IMR-90 (cell line): ENCODE measurements at regions not wholly inside any gene's neighbourhood (a gene's known extent, or its start where the extent isn't known, plus 50 kb on each side); places are given as distances from the start of the nearest gene placed in this dataset.

Source experiments
- ATAC-seq: fragments of 200-7000 bp; cut with Tn5 transposase; 2 replicates; pipeline ENCODE4 v1.9.1; 2020; ENCODE audit warnings: low read depth, mild to moderate bottlenecking, moderate library complexity
- BruUV-seq: library from RNA; stranded (reverse); fragments of 400-500 nt; replicated peaks from 2 replicates; lab custom pipeline; 2021; lab: Mats Ljungman, UMichigan
- CTCF ChIA-PET: fragments of 300-600 bp; formaldehyde crosslinking; extraction: SDS; loops from one replicate; lab custom pipeline; 2021; ENCODE audit warnings: antibody characterized with exemption; lab: Yijun Ruan, JAX
- POLR2A ChIA-PET: fragments of 300-600 bp; sonication (Branson Sonifier 250); formaldehyde crosslinking; loops from one replicate; lab custom pipeline; 2022; ENCODE audit warnings: antibody characterized with exemption; ENCODE audit not compliant: unreplicated experiment; lab: Charles Lee
- DNase-seq: peaks from one replicate; pipeline ENCODE4 v3.0.0; 2013
- H2AFZ ChIP-seq: replicated peaks from 2 replicates; pipeline ENCODE3; 2013; ENCODE audit warnings: low read length, mild to moderate bottlenecking; ENCODE audit not compliant: poor library complexity
- H2AK5ac ChIP-seq: 2 replicates; pipeline ENCODE4 v1.6.1; 2013; ENCODE audit warnings: low read depth, low read length, inconsistent platforms
- H2AK9ac ChIP-seq: replicated peaks from 2 replicates; pipeline ENCODE3; 2013; ENCODE audit warnings: mild to moderate bottlenecking, low read depth, low read length, moderate library complexity; ENCODE audit not compliant: poor library complexity
- H2BK120ac ChIP-seq: 2 replicates; pipeline ENCODE4 v1.6.1; 2013; ENCODE audit warnings: low read depth, low read length, inconsistent platforms
- H2BK15ac ChIP-seq: 3 replicates; pipeline ENCODE4 v1.6.1; 2013; ENCODE audit warnings: low read depth, low read length, inconsistent platforms
- H2BK20ac ChIP-seq: 2 replicates; pipeline ENCODE4 v1.6.1; 2013; ENCODE audit warnings: low read depth, mild to moderate bottlenecking, inconsistent platforms, low read length, moderate library complexity
- H2BK5ac ChIP-seq: 2 replicates; pipeline ENCODE4 v1.6.1; 2013; ENCODE audit warnings: mild to moderate bottlenecking, low read depth, low read length, inconsistent platforms; ENCODE audit not compliant: poor library complexity, severe bottlenecking
- H3K14ac ChIP-seq: replicated peaks from 2 replicates; pipeline ENCODE4 v1.6.1; 2013; ENCODE audit warnings: low read depth, low read length, inconsistent platforms
- H3K18ac ChIP-seq: 2 replicates; pipeline ENCODE4 v1.6.1; 2013; ENCODE audit warnings: low read depth, low read length, control low read depth
- H3K23ac ChIP-seq: 2 replicates; pipeline ENCODE4 v1.6.1; 2013; ENCODE audit warnings: low read depth, low read length, inconsistent platforms
- H3K27ac ChIP-seq: 2 replicates; pipeline ENCODE4 v1.5.1; 2013; ENCODE audit warnings: mild to moderate bottlenecking, control low read depth, low read length; ENCODE audit not compliant: insufficient read depth
- H3K27me3 ChIP-seq: 2 replicates; pipeline ENCODE4 v1.6.1; 2013; ENCODE audit warnings: low read length; ENCODE audit not compliant: control insufficient read depth, insufficient read depth
- H3K36me3 ChIP-seq: 2 replicates; pipeline ENCODE4 v1.6.1; 2013; ENCODE audit warnings: low read length, mixed read lengths; ENCODE audit not compliant: control insufficient read depth, insufficient read depth
- H3K4ac ChIP-seq: 2 replicates; pipeline ENCODE4 v1.6.1; 2013; ENCODE audit warnings: low read depth, low read length, inconsistent platforms
- H3K4me1 ChIP-seq: 2 replicates; pipeline ENCODE4 v1.6.1; 2013; ENCODE audit warnings: low read length, mixed read lengths; ENCODE audit not compliant: control insufficient read depth, insufficient read depth
- H3K4me2 ChIP-seq: 2 replicates; pipeline ENCODE4 v1.6.1; 2013; ENCODE audit warnings: low read depth, mild to moderate bottlenecking, control low read depth, low read length, moderate library complexity
- H3K4me3 ChIP-seq: 2 replicates; pipeline ENCODE4 v1.5.1; 2013; ENCODE audit warnings: low read depth, mild to moderate bottlenecking, control low read depth, low read length, moderate library complexity; ENCODE audit not compliant: insufficient read depth
- H3K56ac ChIP-seq: 2 replicates; pipeline ENCODE4 v1.6.1; 2013; ENCODE audit warnings: low read length, inconsistent platforms; ENCODE audit not compliant: insufficient read depth; ENCODE audit errors: extremely low read depth
- H3K79me1 ChIP-seq, 2 experiments: 2 replicates each; pipeline ENCODE4 v1.6.1; 2013; ENCODE audit warnings: low read length in 2 of 2, inconsistent platforms in 1 of 2, low read depth in 1 of 2
- H3K9ac ChIP-seq: 2 replicates; pipeline ENCODE4 v1.6.1; 2013; ENCODE audit warnings: low read depth, low read length, control low read depth
- H3K9me1 ChIP-seq: 2 replicates; pipeline ENCODE4 v1.6.1; 2013; ENCODE audit warnings: low read length, inconsistent platforms; ENCODE audit not compliant: insufficient read depth
- H3K9me3 ChIP-seq: 2 replicates; pipeline ENCODE4 v1.6.1; 2013; ENCODE audit warnings: low read length; ENCODE audit not compliant: control insufficient read depth, insufficient read depth
- H4K20me1 ChIP-seq: 2 replicates; pipeline ENCODE4 v1.6.1; 2013; ENCODE audit warnings: low read length, inconsistent platforms; ENCODE audit not compliant: insufficient read depth
- H4K5ac ChIP-seq: 2 replicates; pipeline ENCODE4 v1.6.1; 2013; ENCODE audit warnings: mild to moderate bottlenecking, low read depth, low read length, control low read depth
- H4K8ac ChIP-seq, 2 experiments: 2 replicates each; pipeline ENCODE4 v1.6.1; 2013; ENCODE audit warnings: low read depth in 2 of 2, low read length in 2 of 2, control low read depth in 1 of 2, inconsistent platforms in 1 of 2
- H4K91ac ChIP-seq: 2 replicates; pipeline ENCODE4 v1.6.1; 2013; ENCODE audit warnings: low read depth, low read length, inconsistent platforms; ENCODE audit not compliant: insufficient read depth
- CEBPB ChIP-seq: IDR thresholded peaks from 2 replicates; pipeline ENCODE4 v1.6.1; 2012; ENCODE audit warnings: low read depth, low read length, improper control_type of control experiment
- CHD1 ChIP-seq: IDR thresholded peaks from 2 replicates; pipeline ENCODE4 v1.6.1; 2012; ENCODE audit warnings: low read depth, low read length, improper control_type of control experiment
- CTCF ChIP-seq: conservative IDR thresholded peaks from 2 replicates; pipeline ENCODE4 v1.5.1; 2012; ENCODE audit warnings: mild to moderate bottlenecking, low read depth, low read length, improper control_type of control experiment
- MAFK ChIP-seq: IDR thresholded peaks from 2 replicates; pipeline ENCODE4 v1.6.1; 2012; ENCODE audit warnings: low read depth, low read length, improper control_type of control experiment
- MXI1 ChIP-seq: IDR thresholded peaks from 2 replicates; pipeline ENCODE4 v1.6.1; 2012; ENCODE audit warnings: low read depth, mild to moderate bottlenecking, low read length, moderate library complexity, borderline replicate concordance
- POLR2A ChIP-seq: IDR thresholded peaks from 2 replicates; pipeline ENCODE4 v1.6.1; 2012; ENCODE audit warnings: mild to moderate bottlenecking, low read depth, low read length
- WGBS, 2 experiments: methylation state at CpG; one replicate each; pipeline versions ENCODE4 v1.1.5 to v1.1.7; 2013; ENCODE audit warnings: missing lambda C conversion rate in 2 of 2; ENCODE audit not compliant: insufficient read length in 1 of 2; ENCODE audit errors: extremely low coverage in 2 of 2; 5-methylcytosine and 5-hydroxymethylcytosine counted together
- dilution Hi-C: fragments of 300-500 bp; cut with HindIII; formaldehyde crosslinking; loops from one replicate; pipeline ENCODE4 v1.14.3; 2018; ENCODE audit warnings: low sequenced_read_pairs; ENCODE audit not compliant: unreplicated experiment
- in situ Hi-C: fragments of 300-500 bp; cut with MboI; formaldehyde crosslinking; loops from 3 replicates; pipeline ENCODE4 v1.14.3; 2019; ENCODE audit warnings: low sequenced_read_pairs, inconsistent platforms, mixed read lengths
- intact Hi-C: fragments of 100-400 bp; cut with micrococcal nuclease; formaldehyde crosslinking; loops from 2 replicates; pipeline ENCODE4 v1.10.0; 2022
- TF ChIP-seq, protein P1 (sequence below): fragments of 150-350 bp; IDR thresholded peaks from 2 replicates; pipeline ENCODE4 v1.6.1; 2017; ENCODE audit warnings: mild to moderate bottlenecking, antibody characterized with exemption, low read length, low read depth

DNA sequence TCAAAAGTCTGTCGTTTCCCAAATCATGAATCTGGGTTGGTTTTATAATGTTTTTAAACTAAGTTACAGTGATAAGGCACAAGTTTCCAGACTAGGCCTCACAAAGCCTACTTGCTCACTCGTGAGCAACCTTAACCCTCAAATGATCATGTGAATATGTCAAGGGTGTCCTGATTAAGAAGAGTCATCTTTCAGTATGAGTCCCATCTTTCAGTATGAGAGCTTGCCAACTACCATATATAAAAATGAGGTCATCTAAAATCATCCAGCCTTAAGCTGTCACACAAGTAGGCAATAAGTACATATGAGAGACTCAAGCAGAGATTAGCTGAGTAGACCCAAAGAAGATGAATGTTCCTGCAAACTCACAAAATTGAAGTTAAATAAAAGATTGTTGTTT lies 668.4 kb upstream of the FAM174A start:
- no peak overlapping the region for H3K4ac ChIP-seq
- no peaks in the 10 kb centered on the region for H4K20me1 ChIP-seq
- H2BK15ac ChIP-seq, result no peak overlapping the region
- no peak overlapping the region for H3K9ac ChIP-seq
- no peak overlapping the region for H3K23ac ChIP-seq
- dilution Hi-C loops (no loop called here), intact Hi-C loops (no loop called here), in situ Hi-C loops (no loop called here)
- no peak overlapping the region for H3K18ac ChIP-seq
- H4K5ac ChIP-seq, result no peak overlapping the region
- no peak overlapping the region for H3K14ac ChIP-seq
- H3K9me3 ChIP-seq, result no peaks in the 10 kb centered on the region; the same call in 1 of the 2 replicates
- H3K9me1 ChIP-seq, result no peaks in the 10 kb centered on the region
- H4K8ac ChIP-seq, result no peak overlapping the region
- H2BK5ac ChIP-seq, result no peak overlapping the region
- no peaks in the 10 kb centered on the region for H3K4me1 ChIP-seq
- H3K79me1 ChIP-seq, result no peaks in the 10 kb centered on the region
- H2AK9ac ChIP-seq, result no peak overlapping the region
- no TSS peak for BruUV-seq
- H3K56ac ChIP-seq, result no peak overlapping the region
- no peak for DNase-seq
- H3K27me3 ChIP-seq, result no peaks in the 10 kb centered on the region
- no peak overlapping the region for H4K91ac ChIP-seq
- H2AK5ac ChIP-seq, result no peak overlapping the region
- ChIA-PET CTCF (interaction anchor here (0.9 kb wide), 1 partner anchor 17 kb away, joined by 3 read pairs; no protein-coding TSS in a partner anchor), POLR2A (no interaction called here)
- H2AFZ ChIP-seq, result no peak overlapping the region
- H2BK120ac ChIP-seq, result no peak overlapping the region
- no peak overlapping the region for H2BK20ac ChIP-seq
- TF ChIP-seq MAFK (no peak), CEBPB (no peak), MXI1 (no peak), CHD1 (no peak), CTCF (no peak), POLR2A (no peak)
- TF ChIP-seq, protein P1, sequence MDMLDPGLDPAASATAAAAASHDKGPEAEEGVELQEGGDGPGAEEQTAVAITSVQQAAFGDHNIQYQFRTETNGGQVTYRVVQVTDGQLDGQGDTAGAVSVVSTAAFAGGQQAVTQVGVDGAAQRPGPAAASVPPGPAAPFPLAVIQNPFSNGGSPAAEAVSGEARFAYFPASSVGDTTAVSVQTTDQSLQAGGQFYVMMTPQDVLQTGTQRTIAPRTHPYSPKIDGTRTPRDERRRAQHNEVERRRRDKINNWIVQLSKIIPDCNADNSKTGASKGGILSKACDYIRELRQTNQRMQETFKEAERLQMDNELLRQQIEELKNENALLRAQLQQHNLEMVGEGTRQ, result no peak
- no peak overlapping the region for H3K4me2 ChIP-seq
- no peak overlapping the region for H3K27ac ChIP-seq
- WGBS, 2 experiments, result no CpG with 5 or more reads among the region's 2 CpGs
- ATAC-seq, result no peak
- H3K36me3 ChIP-seq, result no peaks in the 10 kb centered on the region
- H3K4me3 ChIP-seq, result no peak overlapping the region
